HepG2 (cell line): ENCODE measurements at regions not wholly inside any gene's neighbourhood (a gene's known extent, or its start where the extent isn't known, plus 50 kb on each side); places are given as distances from the start of the nearest gene placed in this dataset.

Source experiments
- ELF3 ChIP-seq: IDR thresholded peaks from 2 replicates; pipeline ENCODE4 v1.6.1; 2016; ENCODE audit warnings: missing genetic modification reagents, missing compliant biosample characterization
- FOXP1 ChIP-seq, 2 experiments: fragments of 450-650 bp in 1 of 2; IDR thresholded peaks; 2 replicates each; pipeline ENCODE4 v1.6.1; 2017 to 2018; ENCODE audit warnings: antibody characterized with exemption in 1 of 2
- FOXP4 ChIP-seq: sonication (generic); formaldehyde crosslinking; IDR thresholded peaks from 2 replicates; pipeline ENCODE4 v1.4.0; 2020; ENCODE audit warnings: missing genetic modification reagents
- HIC2 ChIP-seq: sonication (generic); formaldehyde crosslinking; IDR thresholded peaks from 2 replicates; pipeline ENCODE4 v1.9.0; 2022; ENCODE audit warnings: low read depth, missing genetic modification reagents
- SRF ChIP-seq: IDR thresholded peaks from 2 replicates; pipeline ENCODE4 v1.6.1; 2011; ENCODE audit warnings: mild to moderate bottlenecking, low read depth, low read length, moderate library complexity
- STAT6 ChIP-seq: sonication (generic); formaldehyde crosslinking; IDR thresholded peaks from 2 replicates; pipeline ENCODE4 v1.4.0; 2020; ENCODE audit warnings: missing genetic modification reagents, mild to moderate bottlenecking, borderline replicate concordance
- XRCC5 ChIP-seq: fragments of 200-400 bp; formaldehyde crosslinking; optimal IDR thresholded peaks from 2 replicates; pipeline ENCODE3; 2017; ENCODE audit warnings: mild to moderate bottlenecking, low read length
- ZBTB10 ChIP-seq: sonication (generic); formaldehyde crosslinking; IDR thresholded peaks from 2 replicates; pipeline ENCODE4 v1.4.0; 2020; ENCODE audit warnings: missing genetic modification reagents, borderline replicate concordance
- ZNF414 ChIP-seq: sonication (generic); formaldehyde crosslinking; IDR thresholded peaks from 2 replicates; pipeline ENCODE4 v1.5.0; 2020; ENCODE audit warnings: missing genetic modification reagents
- ZNF567 ChIP-seq: sonication (generic); formaldehyde crosslinking; IDR thresholded peaks from 2 replicates; pipeline ENCODE4 v1.8.1; 2023; ENCODE audit warnings: mild to moderate bottlenecking, missing genetic modification reagents, borderline replicate concordance
- ZNF687 ChIP-seq: sonication (generic); formaldehyde crosslinking; IDR thresholded peaks from 2 replicates; pipeline ENCODE4 v1.5.1; 2020; ENCODE audit warnings: mild to moderate bottlenecking, missing genetic modification reagents, moderate library complexity

- TF ChIP-seq STAT6 (no peak), ZNF414 (peak; percentile 86), ZBTB10 (0 out of 2 replicates have a peak, but pooled peaks have one; percentile 43), HIC2 (CRISPR knock-in tag) (peak; percentile 22; the same call in 1 of the 2 replicates), ZNF567 (CRISPR knock-in tag) (0 out of 2 replicates have a peak, but pooled peaks have one; percentile 25), FOXP4 (CRISPR knock-in tag) (peak; percentile 25; the same call in 1 of the 2 replicates), FOXP1 (IDR thresholded peaks at IDR 0.05) (no peak), FOXP1 (CRISPR knock-in tag; IDR thresholded peaks at IDR 0.05) (no peak), ZNF687 (CRISPR knock-in tag) (peak; percentile 76), SRF (no peak), XRCC5 (peak; percentile 37), ELF3 (0 out of 2 replicates have a peak, but pooled peaks have one; percentile 5)
Observed at GRCh38 chr4:3384771-3385710, 56.7 kb upstream of the HGFAC start (continued).
